BJ (cell line): ENCODE measurements at regions not wholly inside any gene's neighbourhood (a gene's known extent, or its start where the extent isn't known, plus 50 kb on each side); places are given as distances from the start of the nearest gene placed in this dataset.

ENCODE experiments used
- CTCF ChIA-PET: fragments of 350-600 bp; formaldehyde crosslinking; extraction: SDS; loops from one replicate; lab custom pipeline; 2021; ENCODE audit warnings: antibody characterized with exemption, inconsistent platforms; lab: Yijun Ruan, JAX
- POLR2A ChIA-PET: fragments of 300-600 bp; sonication (Branson Sonifier 250); formaldehyde crosslinking; extraction: SDS; loops from one replicate; lab custom pipeline; 2021; ENCODE audit warnings: antibody characterized with exemption; lab: Charles Lee
- DNase-seq: peaks from one replicate; pipeline ENCODE4 v3.0.0-alpha.2; 2011; ENCODE audit warnings: low read depth
- H3K27me3 ChIP-seq: 2 replicates; pipeline ENCODE4 v1.6.0; 2011; ENCODE audit warnings: low read length; ENCODE audit not compliant: control insufficient read depth, insufficient read depth
- H3K36me3 ChIP-seq: 2 replicates; pipeline ENCODE4 v1.5.1; 2011; ENCODE audit warnings: low read length; ENCODE audit not compliant: control insufficient read depth, insufficient read depth
- H3K4me3 ChIP-seq: 2 replicates; pipeline ENCODE4 v1.5.1; 2011; ENCODE audit warnings: low read depth, mild to moderate bottlenecking, control low read depth, low read length
- TF ChIP-seq, protein P1 (sequence below): IDR thresholded peaks from 2 replicates; pipeline ENCODE4 v1.5.1; 2011; ENCODE audit warnings: low read depth, mild to moderate bottlenecking, control low read depth, inconsistent platforms, low read length, moderate library complexity; ENCODE audit not compliant: insufficient read depth

DNA sequence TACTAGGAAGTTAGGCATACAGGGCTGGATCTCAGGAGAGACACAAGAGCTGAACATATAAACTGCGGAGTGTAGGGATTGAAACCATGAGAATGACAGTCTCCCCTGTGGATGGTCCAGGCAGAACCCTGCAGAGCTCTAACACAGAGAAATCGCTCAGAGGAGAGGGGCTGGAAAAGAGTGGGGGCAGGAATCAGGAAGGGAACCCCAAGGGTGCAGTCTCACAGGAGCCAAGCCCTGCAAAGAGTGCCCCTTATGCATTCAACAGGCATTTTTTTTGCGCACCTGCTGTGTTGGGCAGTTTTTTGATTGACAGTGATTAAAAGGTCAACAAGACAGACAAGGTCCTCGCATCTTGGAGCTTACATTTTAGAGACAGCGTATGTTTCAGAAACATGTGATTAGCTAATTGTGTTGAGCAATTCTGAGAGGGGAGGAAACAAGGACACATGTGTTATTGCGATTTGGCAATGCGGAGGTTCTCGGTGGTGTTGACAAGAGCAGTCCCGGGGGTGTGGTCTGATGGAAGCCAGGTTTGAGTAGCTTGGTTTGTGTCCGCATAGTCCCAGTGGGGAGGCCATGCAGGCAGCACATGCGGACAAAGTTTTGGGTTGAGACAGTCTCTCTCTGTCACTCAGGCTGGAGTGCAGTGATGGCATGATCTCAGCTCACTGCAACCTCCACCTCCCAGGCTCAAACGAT lies 182.6 kb upstream of the IRS2 start:
- CTCF ChIA-PET, result interaction anchor here (0.6 to 1.4 kb wide), 3 partner anchors 9 to 162 kb away, joined by 3 read pairs; no protein-coding TSS in a partner anchor

DNA sequence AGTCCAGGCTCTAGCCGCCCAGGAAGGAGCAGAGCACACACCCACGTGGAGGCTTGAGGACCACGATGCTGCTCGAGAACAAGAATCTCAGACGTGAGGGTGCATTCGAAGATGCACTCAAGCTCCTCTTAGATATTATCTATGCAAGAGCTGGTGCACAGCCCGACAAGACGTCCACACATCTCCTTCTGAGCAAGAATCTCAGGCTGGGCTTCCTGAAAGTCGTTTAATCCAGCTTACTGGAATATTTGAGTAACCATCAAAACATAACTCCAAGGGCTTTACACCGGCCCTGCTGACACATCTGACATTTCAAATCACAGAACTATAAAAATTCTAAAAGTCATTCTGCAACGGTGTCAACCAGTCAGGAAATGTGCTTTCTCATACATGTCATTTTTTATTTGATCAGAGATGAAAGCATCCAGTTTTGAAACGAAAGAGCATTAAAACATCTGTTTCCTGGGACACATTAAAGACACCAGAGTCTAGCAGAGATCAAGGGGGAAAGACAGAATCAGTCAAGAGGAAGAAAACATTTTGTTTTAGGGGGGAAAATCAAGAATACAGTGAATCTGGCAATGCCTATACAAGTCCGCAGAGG lies 177.7 kb upstream of the IRS2 start:
- Histone ChIP-seq H3K4me3 (no peak overlapping the region), H3K27me3 (no peaks in the 10 kb centered on the region), H3K36me3 (no peaks in the 10 kb centered on the region)
- TF ChIP-seq, protein P1, sequence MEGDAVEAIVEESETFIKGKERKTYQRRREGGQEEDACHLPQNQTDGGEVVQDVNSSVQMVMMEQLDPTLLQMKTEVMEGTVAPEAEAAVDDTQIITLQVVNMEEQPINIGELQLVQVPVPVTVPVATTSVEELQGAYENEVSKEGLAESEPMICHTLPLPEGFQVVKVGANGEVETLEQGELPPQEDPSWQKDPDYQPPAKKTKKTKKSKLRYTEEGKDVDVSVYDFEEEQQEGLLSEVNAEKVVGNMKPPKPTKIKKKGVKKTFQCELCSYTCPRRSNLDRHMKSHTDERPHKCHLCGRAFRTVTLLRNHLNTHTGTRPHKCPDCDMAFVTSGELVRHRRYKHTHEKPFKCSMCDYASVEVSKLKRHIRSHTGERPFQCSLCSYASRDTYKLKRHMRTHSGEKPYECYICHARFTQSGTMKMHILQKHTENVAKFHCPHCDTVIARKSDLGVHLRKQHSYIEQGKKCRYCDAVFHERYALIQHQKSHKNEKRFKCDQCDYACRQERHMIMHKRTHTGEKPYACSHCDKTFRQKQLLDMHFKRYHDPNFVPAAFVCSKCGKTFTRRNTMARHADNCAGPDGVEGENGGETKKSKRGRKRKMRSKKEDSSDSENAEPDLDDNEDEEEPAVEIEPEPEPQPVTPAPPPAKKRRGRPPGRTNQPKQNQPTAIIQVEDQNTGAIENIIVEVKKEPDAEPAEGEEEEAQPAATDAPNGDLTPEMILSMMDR, result no peak
- POLR2A ChIA-PET, result no interaction called here
- CTCF ChIA-PET, result no interaction called here
- no peak for DNase-seq

More for the DNA sequence above, 182.6 kb upstream of the IRS2 start:
- H3K36me3 ChIP-seq, result no peaks in the 10 kb centered on the region
- POLR2A ChIA-PET, result no interaction called here
- H3K27me3 ChIP-seq, result no peaks in the 10 kb centered on the region
- TF ChIP-seq, protein P1, result no peak
- no peak overlapping the region for H3K4me3 ChIP-seq
- no peak for DNase-seq

DNA sequence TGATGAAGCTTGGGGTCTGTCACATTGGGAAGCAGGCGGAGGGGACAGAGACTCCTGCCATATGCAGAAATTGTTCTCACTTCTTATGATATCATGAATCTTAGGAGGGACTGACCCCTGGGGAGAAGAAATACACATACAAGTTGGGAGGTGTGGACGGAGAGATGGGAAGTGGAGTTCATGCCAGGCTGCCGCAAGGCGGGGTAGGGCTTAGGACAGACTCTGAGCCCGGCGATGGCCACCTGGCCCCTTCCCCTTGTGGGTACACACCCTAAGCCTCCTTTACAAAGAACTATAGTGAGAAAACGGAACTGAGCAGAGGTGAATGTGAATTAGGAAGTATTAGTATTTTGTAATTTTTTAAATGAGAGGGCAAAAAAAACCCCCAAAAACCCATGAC lies 177.0 kb upstream of the IRS2 start:
- CTCF ChIA-PET, result interaction anchor here (1.2 kb wide), 1 partner anchor 9 kb away, joined by 4 read pairs; no protein-coding TSS in a partner anchor
- TF ChIP-seq, protein P1, result no peak
- H3K36me3 ChIP-seq, result no peaks in the 10 kb centered on the region
- H3K4me3 ChIP-seq, result no peak overlapping the region
- H3K27me3 ChIP-seq, result no peaks in the 10 kb centered on the region
- POLR2A ChIA-PET, result no interaction called here
- no peak for DNase-seq

DNA sequence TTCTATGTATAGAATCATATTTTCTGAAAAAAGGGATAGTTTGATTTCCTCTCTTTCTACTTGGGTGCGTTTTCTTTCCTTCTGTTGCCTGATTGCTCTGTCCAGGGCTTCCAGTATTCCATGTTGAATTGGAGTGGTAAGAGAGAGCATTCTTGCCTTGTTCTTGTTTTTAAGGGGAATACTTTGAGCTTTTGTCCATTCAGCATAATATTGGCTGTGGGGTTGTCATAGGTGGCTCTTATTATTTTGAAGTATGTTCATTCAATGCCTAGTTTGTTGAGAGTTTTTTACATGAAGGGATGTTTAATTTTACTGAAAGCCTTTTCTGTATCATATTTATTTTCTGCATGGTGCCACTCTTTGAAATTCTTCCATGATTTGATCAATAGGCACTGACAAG lies 173.5 kb upstream of the IRS2 start:
- TF ChIP-seq, protein P1, result no peak
- ChIA-PET POLR2A (no interaction called here), CTCF (interaction anchor here (1.0 kb wide), 1 partner anchor 9 kb away, joined by 3 read pairs; no protein-coding TSS in a partner anchor)
- DNase-seq, result no peak
- Histone ChIP-seq H3K36me3 (no peaks in the 10 kb centered on the region), H3K4me3 (no peak overlapping the region), H3K27me3 (no peaks in the 10 kb centered on the region)

DNA sequence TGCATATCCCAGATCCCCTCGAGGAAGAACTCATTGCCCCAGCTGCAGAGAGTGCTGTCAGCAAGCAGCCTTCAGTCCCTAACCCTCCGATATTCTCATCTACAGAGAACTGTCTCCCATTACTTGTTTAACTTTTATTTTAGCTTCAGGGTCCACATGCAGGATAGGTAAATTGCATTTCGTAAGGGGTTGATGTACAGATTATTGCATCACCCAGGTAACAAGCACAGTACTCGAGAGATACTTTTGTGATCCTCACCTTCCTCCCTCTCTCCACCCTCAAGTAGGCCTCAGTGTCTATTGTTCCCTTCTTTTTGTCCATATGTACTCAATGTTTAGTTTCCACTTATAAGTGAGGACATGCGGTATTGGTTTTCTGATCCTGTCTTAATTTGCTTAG lies 171.5 kb upstream of the IRS2 start:
- CTCF ChIA-PET, result no interaction called here
- DNase-seq, result no peak
- POLR2A ChIA-PET, result no interaction called here
- H3K36me3 ChIP-seq, result no peaks in the 10 kb centered on the region
- TF ChIP-seq, protein P1, result no peak
- no peaks in the 10 kb centered on the region for H3K27me3 ChIP-seq
- no peak overlapping the region for H3K4me3 ChIP-seq
